SK-N-SH (cell line): ENCODE measurements at regions not wholly inside any gene's neighbourhood (a gene's known extent, or its start where the extent isn't known, plus 50 kb on each side); places are given as distances from the start of the nearest gene placed in this dataset.

Source experiments
- CTCF ChIA-PET: fragments of 300-600, 350-600 bp; formaldehyde crosslinking; extraction: SDS; loops from one replicate; lab custom pipeline; 2021; lab: Yijun Ruan, JAX
- POLR2A ChIA-PET: fragments of 350-600 bp; sonication (Branson Sonifier 250); formaldehyde crosslinking; extraction: SDS; loops from one replicate; lab custom pipeline; 2020; ENCODE audit warnings: antibody characterized with exemption, inconsistent platforms; lab: Yijun Ruan, JAX
- DNase-seq: peaks from one replicate; pipeline ENCODE4 v3.0.0; 2012
- H2AFZ ChIP-seq: fragments of 200-600 bp; sonication (generic); 2 replicates; pipeline ENCODE4 v1.8.1; 2016; ENCODE audit warnings: antibody characterized with exemption, mild to moderate bottlenecking, low read depth
- H3F3A ChIP-seq: fragments of 200-600 bp; sonication (generic); replicated peaks from 2 replicates; pipeline ENCODE3; 2016; ENCODE audit warnings: antibody characterized with exemption, mild to moderate bottlenecking; ENCODE audit not compliant: insufficient read depth
- H3K27ac ChIP-seq, 2 experiments: fragments of 200-500 bp in 1 of 2; fragments of 200-600 bp in 1 of 2; sonication (Bioruptor generic) in 1 of 2; sonication (generic), shearing (Covaris generic) in 1 of 2; 2 replicates each; pipeline versions ENCODE4 v1.5.1 to v1.6.1; 2014 to 2016; ENCODE audit warnings: low read depth in 2 of 2, inconsistent platforms in 1 of 2, low read length in 1 of 2, mild to moderate bottlenecking in 1 of 2, mixed read lengths in 1 of 2
- H3K27me3 ChIP-seq: fragments of 200-600 bp; sonication (generic), shearing (Covaris generic); 2 replicates; pipeline ENCODE4 v1.6.1; 2016; ENCODE audit warnings: mixed run types; ENCODE audit not compliant: insufficient read depth
- H3K36me3 ChIP-seq, 2 experiments: fragments of 200-500 bp in 1 of 2; fragments of 200-600 bp in 1 of 2; sonication (Bioruptor generic) in 1 of 2; sonication (generic) in 1 of 2; replicated peaks in 1 of 2; 2 replicates each; pipeline versions ENCODE3 to v1.5.1; 2014 to 2016; ENCODE audit warnings: low read length in 1 of 2, mild to moderate bottlenecking in 1 of 2; ENCODE audit not compliant: insufficient read depth in 2 of 2, control insufficient read depth in 1 of 2
- H3K4me1 ChIP-seq, 2 experiments: fragments of 200-500 bp in 1 of 2; fragments of 200-600 bp in 1 of 2; sonication (Bioruptor generic) in 1 of 2; sonication (generic), shearing (Covaris generic) in 1 of 2; 2 replicates each; pipeline versions ENCODE4 v1.5.1 to v1.6.1; 2014 to 2016; ENCODE audit warnings: low read depth in 1 of 2, low read length in 1 of 2, mixed run types in 1 of 2; ENCODE audit not compliant: insufficient read depth in 2 of 2, control insufficient read depth in 1 of 2
- H3K4me2 ChIP-seq: fragments of 200-600 bp; sonication (generic), shearing (Covaris generic); 2 replicates; pipeline ENCODE4 v1.6.1; 2017; ENCODE audit warnings: mixed run types
- H3K4me3 ChIP-seq, 2 experiments: fragments of 200-500 bp in 1 of 2; fragments of 200-600 bp in 1 of 2; sonication (Bioruptor generic) in 1 of 2; sonication (generic), shearing (Covaris generic) in 1 of 2; 2 replicates each; pipeline versions ENCODE4 v1.5.1 to v1.8.1; 2014 to 2016; ENCODE audit warnings: low read depth in 2 of 2, inconsistent platforms in 1 of 2, low read length in 1 of 2, mild to moderate bottlenecking in 1 of 2, mixed read lengths in 1 of 2, moderate library complexity in 1 of 2
- H3K79me2 ChIP-seq: fragments of 200-600 bp; sonication (generic); 2 replicates; pipeline ENCODE4 v1.8.1; 2017; ENCODE audit warnings: mild to moderate bottlenecking; ENCODE audit not compliant: insufficient read depth
- H3K9ac ChIP-seq: fragments of 200-600 bp; sonication (generic); 2 replicates; pipeline ENCODE4 v1.6.1; 2017; ENCODE audit warnings: mixed run types
- H3K9me2 ChIP-seq: fragments of 200-600 bp; sonication (generic); 2 replicates; pipeline ENCODE4 v1.6.1; 2017; ENCODE audit warnings: mixed run types
- H3K9me3 ChIP-seq: fragments of 200-600 bp; sonication (generic); 2 replicates; pipeline ENCODE4 v1.6.1; 2017; ENCODE audit warnings: mixed run types, mild to moderate bottlenecking, moderate library complexity
- H4K20me1 ChIP-seq: fragments of 200-600 bp; sonication (generic); 2 replicates; pipeline ENCODE4 v1.6.1; 2017; ENCODE audit warnings: mild to moderate bottlenecking, mixed run types; ENCODE audit not compliant: insufficient read depth
- EZH2phosphoT487 ChIP-seq: fragments of 200-600 bp; sonication (generic); IDR thresholded peaks from 2 replicates; pipeline ENCODE4 v1.6.1; 2017; ENCODE audit warnings: low read depth, mixed run types, mild to moderate bottlenecking, antibody characterized with exemption, moderate library complexity, borderline replicate concordance
- GABPA ChIP-seq: IDR thresholded peaks from 2 replicates; pipeline ENCODE4 v1.4.0; 2012; ENCODE audit warnings: low read depth, mild to moderate bottlenecking
- GATA2 ChIP-seq: sonication (generic); formaldehyde crosslinking; IDR thresholded peaks from 2 replicates; pipeline ENCODE4 v1.5.0; 2020; ENCODE audit warnings: mild to moderate bottlenecking, missing genetic modification reagents
- JUND ChIP-seq: IDR thresholded peaks from 2 replicates; pipeline ENCODE4 v1.4.0; 2012
- MEF2A ChIP-seq: IDR thresholded peaks from 2 replicates; pipeline ENCODE4 v1.4.0; 2012; ENCODE audit warnings: low read depth, borderline replicate concordance
- NFIC ChIP-seq: IDR thresholded peaks from 2 replicates; pipeline ENCODE4 v1.4.0; 2012; ENCODE audit warnings: borderline replicate concordance
- NRF1 ChIP-seq: IDR thresholded peaks from 2 replicates; pipeline ENCODE4 v1.6.1; 2012; ENCODE audit warnings: low read depth, mild to moderate bottlenecking, low read length
- RAD21 ChIP-seq: IDR thresholded peaks from 2 replicates; pipeline ENCODE4 v1.6.1; 2012; ENCODE audit warnings: mild to moderate bottlenecking, low read length
- RCOR1 ChIP-seq: fragments of 150-350 bp; IDR thresholded peaks from 2 replicates; pipeline ENCODE4 v1.6.1; 2017; ENCODE audit warnings: antibody characterized with exemption, low read length
- RFX5 ChIP-seq: IDR thresholded peaks from 2 replicates; pipeline ENCODE4 v1.6.1; 2012; ENCODE audit warnings: mild to moderate bottlenecking, improper control_type of control experiment, low read length
- RXRA ChIP-seq: IDR thresholded peaks from 2 replicates; pipeline ENCODE4 v1.4.0; 2012; ENCODE audit warnings: low read depth, mild to moderate bottlenecking, borderline replicate concordance
- SIN3A ChIP-seq: IDR thresholded peaks from 2 replicates; pipeline ENCODE4 v1.6.1; 2012; ENCODE audit warnings: low read depth, mild to moderate bottlenecking, low read length, moderate library complexity, borderline replicate concordance
- WGBS: methylation state at CpG from one replicate; pipeline ENCODE4 v1.1.6; 2017; ENCODE audit warnings: low lambda C conversion rate; 5-methylcytosine and 5-hydroxymethylcytosine counted together
- TF ChIP-seq, protein P1 (sequence below): IDR thresholded peaks from 2 replicates; pipeline ENCODE4 v1.6.1; 2012; ENCODE audit warnings: mild to moderate bottlenecking, low read depth, low read length, moderate library complexity
- TF ChIP-seq, protein P2 (sequence below): fragments of 150-350 bp; IDR thresholded peaks from 2 replicates; pipeline ENCODE4 v1.6.1; 2016; ENCODE audit warnings: mild to moderate bottlenecking, low read depth, low read length
- TF ChIP-seq, protein P3 (sequence below): fragments of 150-350 bp; IDR thresholded peaks from 2 replicates; pipeline ENCODE4 v1.6.1; 2017; ENCODE audit warnings: antibody characterized with exemption, low read length, low read depth, borderline replicate concordance
- TF ChIP-seq, protein P4 (sequence below): IDR thresholded peaks from 2 replicates; pipeline ENCODE4; 2012

DNA sequence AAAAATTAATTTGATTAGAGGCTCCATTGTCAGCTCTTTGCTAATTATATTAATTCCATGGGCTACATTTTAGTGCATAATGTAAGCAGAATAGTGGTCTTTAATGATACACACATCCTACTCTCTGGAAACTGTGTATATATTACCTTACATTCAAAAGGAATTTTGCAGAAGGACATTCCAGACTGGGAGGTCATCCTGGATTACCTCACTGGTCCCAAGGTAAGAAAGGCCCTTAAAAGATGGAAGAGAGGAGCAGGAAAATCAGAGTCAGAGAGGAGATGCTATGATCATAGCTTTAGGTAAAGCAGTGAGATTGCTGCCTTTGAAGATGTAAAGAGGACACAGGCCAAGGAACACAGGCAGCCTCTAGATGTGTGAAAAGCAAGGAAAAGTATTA lies 1180.8 kb downstream of the CDH12 start:
- Histone ChIP-seq H3K9me3 (no peaks in the 10 kb centered on the region), H4K20me1 (no peaks in the 10 kb centered on the region), H3K27ac (no peak overlapping the region), H3K36me3 (no peaks in the 10 kb centered on the region), H3F3A (no peaks in the 10 kb centered on the region), H3K4me1 (no peaks in the 10 kb centered on the region), H3K9ac (no peak overlapping the region), H3K4me2 (no peak overlapping the region), H2AFZ (no peak overlapping the region), H3K79me2 (no peaks in the 10 kb centered on the region), H3K4me3 (no peak overlapping the region), H3K9me2 (no peaks in the 10 kb centered on the region), H3K27me3 (peaks cover 6% of the 10 kb centered on the region; the same call in 1 of the 2 replicates)
- ChIA-PET CTCF (no interaction called here), POLR2A (no interaction called here)
- no peak for DNase-seq
- TF ChIP-seq, protein P1, sequence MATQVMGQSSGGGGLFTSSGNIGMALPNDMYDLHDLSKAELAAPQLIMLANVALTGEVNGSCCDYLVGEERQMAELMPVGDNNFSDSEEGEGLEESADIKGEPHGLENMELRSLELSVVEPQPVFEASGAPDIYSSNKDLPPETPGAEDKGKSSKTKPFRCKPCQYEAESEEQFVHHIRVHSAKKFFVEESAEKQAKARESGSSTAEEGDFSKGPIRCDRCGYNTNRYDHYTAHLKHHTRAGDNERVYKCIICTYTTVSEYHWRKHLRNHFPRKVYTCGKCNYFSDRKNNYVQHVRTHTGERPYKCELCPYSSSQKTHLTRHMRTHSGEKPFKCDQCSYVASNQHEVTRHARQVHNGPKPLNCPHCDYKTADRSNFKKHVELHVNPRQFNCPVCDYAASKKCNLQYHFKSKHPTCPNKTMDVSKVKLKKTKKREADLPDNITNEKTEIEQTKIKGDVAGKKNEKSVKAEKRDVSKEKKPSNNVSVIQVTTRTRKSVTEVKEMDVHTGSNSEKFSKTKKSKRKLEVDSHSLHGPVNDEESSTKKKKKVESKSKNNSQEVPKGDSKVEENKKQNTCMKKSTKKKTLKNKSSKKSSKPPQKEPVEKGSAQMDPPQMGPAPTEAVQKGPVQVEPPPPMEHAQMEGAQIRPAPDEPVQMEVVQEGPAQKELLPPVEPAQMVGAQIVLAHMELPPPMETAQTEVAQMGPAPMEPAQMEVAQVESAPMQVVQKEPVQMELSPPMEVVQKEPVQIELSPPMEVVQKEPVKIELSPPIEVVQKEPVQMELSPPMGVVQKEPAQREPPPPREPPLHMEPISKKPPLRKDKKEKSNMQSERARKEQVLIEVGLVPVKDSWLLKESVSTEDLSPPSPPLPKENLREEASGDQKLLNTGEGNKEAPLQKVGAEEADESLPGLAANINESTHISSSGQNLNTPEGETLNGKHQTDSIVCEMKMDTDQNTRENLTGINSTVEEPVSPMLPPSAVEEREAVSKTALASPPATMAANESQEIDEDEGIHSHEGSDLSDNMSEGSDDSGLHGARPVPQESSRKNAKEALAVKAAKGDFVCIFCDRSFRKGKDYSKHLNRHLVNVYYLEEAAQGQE = no peak
- TF ChIP-seq NRF1 = no peak
- no peak for TF ChIP-seq RCOR1
- TF ChIP-seq JUND = no peak
- TF ChIP-seq RFX5 = no peak
- TF ChIP-seq, protein P2, sequence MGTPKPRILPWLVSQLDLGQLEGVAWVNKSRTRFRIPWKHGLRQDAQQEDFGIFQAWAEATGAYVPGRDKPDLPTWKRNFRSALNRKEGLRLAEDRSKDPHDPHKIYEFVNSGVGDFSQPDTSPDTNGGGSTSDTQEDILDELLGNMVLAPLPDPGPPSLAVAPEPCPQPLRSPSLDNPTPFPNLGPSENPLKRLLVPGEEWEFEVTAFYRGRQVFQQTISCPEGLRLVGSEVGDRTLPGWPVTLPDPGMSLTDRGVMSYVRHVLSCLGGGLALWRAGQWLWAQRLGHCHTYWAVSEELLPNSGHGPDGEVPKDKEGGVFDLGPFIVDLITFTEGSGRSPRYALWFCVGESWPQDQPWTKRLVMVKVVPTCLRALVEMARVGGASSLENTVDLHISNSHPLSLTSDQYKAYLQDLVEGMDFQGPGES = no peak
- TF ChIP-seq, protein P3, sequence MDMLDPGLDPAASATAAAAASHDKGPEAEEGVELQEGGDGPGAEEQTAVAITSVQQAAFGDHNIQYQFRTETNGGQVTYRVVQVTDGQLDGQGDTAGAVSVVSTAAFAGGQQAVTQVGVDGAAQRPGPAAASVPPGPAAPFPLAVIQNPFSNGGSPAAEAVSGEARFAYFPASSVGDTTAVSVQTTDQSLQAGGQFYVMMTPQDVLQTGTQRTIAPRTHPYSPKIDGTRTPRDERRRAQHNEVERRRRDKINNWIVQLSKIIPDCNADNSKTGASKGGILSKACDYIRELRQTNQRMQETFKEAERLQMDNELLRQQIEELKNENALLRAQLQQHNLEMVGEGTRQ = no peak
- TF ChIP-seq RXRA = no peak
- TF ChIP-seq EZH2phosphoT487 = no peak
- TF ChIP-seq RAD21 = no peak

DNA sequence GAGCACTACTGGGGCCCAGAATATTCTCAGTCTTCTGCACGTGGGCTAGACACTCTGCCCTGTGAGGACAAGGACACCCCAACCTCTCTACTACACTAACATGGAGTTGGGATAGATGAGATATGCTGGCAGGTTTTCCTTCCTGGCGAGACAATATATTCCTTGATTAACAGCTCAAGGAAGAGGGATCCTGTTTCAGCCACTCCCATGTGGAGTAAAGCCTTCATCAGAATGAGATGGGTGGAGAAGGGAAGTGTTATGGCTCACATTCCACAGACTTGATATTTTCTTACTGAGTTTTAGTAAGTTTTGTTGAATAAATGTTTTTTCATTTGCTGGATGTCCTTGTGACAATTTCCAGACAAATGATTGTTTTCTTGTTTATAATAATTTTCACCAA lies 1187.6 kb downstream of the CDH12 start:
- Histone ChIP-seq H3F3A (no peaks in the 10 kb centered on the region), H2AFZ (no peak overlapping the region), H3K9me2 (no peaks in the 10 kb centered on the region), H3K9ac (no peak overlapping the region), H3K4me2 (no peak overlapping the region), H3K27me3 (no peaks in the 10 kb centered on the region; the same call in 1 of the 2 replicates), H4K20me1 (no peaks in the 10 kb centered on the region), H3K4me3 (no peak overlapping the region), H3K36me3 (no peaks in the 10 kb centered on the region), H3K79me2 (no peaks in the 10 kb centered on the region), H3K27ac (no peak overlapping the region), H3K9me3 (no peaks in the 10 kb centered on the region), H3K4me1 (no peaks in the 10 kb centered on the region)
- 0% methylated on average over 2 of the region's 2 CpGs for WGBS
- DNase-seq = no peak
- ChIA-PET CTCF (no interaction called here), POLR2A (no interaction called here)
- TF ChIP-seq GABPA (no peak), JUND (no peak), RFX5 (no peak), NRF1 (no peak), RAD21 (no peak), NFIC (no peak), MEF2A (no peak), GATA2 (CRISPR knock-in tag) (no peak), SIN3A (no peak)
- TF ChIP-seq, protein P2 = no peak
- TF ChIP-seq, protein P4, sequence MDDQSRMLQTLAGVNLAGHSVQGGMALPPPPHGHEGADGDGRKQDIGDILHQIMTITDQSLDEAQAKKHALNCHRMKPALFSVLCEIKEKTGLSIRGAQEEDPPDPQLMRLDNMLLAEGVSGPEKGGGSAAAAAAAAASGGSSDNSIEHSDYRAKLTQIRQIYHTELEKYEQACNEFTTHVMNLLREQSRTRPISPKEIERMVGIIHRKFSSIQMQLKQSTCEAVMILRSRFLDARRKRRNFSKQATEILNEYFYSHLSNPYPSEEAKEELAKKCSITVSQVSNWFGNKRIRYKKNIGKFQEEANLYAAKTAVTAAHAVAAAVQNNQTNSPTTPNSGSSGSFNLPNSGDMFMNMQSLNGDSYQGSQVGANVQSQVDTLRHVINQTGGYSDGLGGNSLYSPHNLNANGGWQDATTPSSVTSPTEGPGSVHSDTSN = no peak
- TF ChIP-seq, protein P1 = no peak
